Activated CD4-positive, alpha-beta memory T cell treated with anti-CD3 and anti-CD28 coated beads, Interleukin-2, amount 10 ng/mL, durations not matched to agents 7 days and 5 days (primary cell): ENCODE measurements at regions not wholly inside any gene's neighbourhood (a gene's known extent, or its start where the extent isn't known, plus 50 kb on each side); places are given as distances from the start of the nearest gene placed in this dataset.

Experiments
- CTCF ChIA-PET: fragments of 350-600 bp; sonication (Branson Sonifier 250); formaldehyde crosslinking; loops from one replicate; lab custom pipeline; 2021; ENCODE audit warnings: antibody characterized with exemption, inconsistent platforms; lab: Charles Lee
- POLR2A ChIA-PET: fragments of 350-600 bp; sonication (Branson Sonifier 250); formaldehyde crosslinking; loops from one replicate; lab custom pipeline; 2021; ENCODE audit warnings: antibody characterized with exemption; lab: Charles Lee
- DNase-seq: peaks from one replicate; pipeline ENCODE4 v3.0.0-alpha.2; 2020
- H3K27ac Mint-ChIP-seq: one replicate; pipeline ENCODE4 v1.8.0; 2021; ENCODE audit warnings: mild to moderate bottlenecking, mixed read lengths
- H3K27me3 Mint-ChIP-seq: one replicate; pipeline ENCODE4 v1.8.0; 2021; ENCODE audit warnings: mixed read lengths
- H3K36me3 Mint-ChIP-seq: one replicate; pipeline ENCODE4 v1.8.0; 2021; ENCODE audit warnings: low read depth, mixed read lengths
- H3K4me1 Mint-ChIP-seq: one replicate; pipeline ENCODE4 v1.8.0; 2021; ENCODE audit warnings: mixed read lengths
- H3K4me3 Mint-ChIP-seq: one replicate; pipeline ENCODE4 v1.8.0; 2021; ENCODE audit warnings: mild to moderate bottlenecking, mixed read lengths
- H3K9me3 Mint-ChIP-seq: one replicate; pipeline ENCODE4 v1.8.0; 2021; ENCODE audit warnings: mixed read lengths

DNA sequence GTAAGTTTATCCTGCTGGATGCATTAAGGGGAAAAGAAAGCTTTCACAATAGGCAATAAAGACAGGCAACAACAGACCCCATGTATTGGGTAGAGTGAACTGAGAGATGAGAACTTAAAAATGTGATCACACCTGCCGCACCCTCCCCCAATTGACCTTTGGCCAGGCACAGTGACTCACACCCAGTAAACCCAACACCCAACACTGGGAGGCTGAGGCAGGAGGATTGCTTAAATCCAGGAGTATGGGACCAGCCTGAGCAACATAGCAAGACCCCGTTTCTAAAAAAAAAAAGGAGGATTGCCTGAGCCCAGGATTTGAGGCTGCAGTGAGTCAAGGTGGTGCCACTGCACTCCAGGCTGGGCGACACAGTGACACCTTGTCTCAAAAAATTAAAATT is 86.9 kb downstream of the MPP7 start:
- Mint-ChIP-seq H3K36me3 (no peaks in the 10 kb centered on the region), H3K27ac (no peak overlapping the region), H3K9me3 (no peaks in the 10 kb centered on the region), H3K27me3 (no peaks in the 10 kb centered on the region), H3K4me3 (no peak overlapping the region), H3K4me1 (peaks cover 6% of the 10 kb centered on the region)
- CTCF ChIA-PET, result no interaction called here
- POLR2A ChIA-PET, result no interaction called here
- no peak for DNase-seq

DNA sequence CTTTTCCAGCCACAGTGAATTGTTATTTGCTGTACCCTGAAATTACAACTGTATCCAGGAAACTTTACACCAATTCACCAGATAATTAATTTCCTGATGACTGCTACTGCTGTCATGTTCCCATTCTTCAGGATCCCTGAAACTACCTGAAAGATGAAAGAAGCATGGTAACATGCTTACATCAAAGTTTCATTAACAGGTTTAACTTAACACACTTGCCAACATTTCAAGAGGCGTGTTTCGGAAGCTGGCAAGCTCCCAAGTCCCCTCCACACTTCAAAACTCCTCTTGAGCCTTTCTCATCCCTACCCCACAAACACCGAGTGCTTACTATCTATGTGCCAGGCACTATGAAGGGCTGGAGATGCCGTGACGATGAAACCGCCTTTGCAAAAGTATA is 88.6 kb downstream of the MPP7 start:
- Mint-ChIP-seq H3K4me3 (no peak overlapping the region), H3K4me1 (peaks cover 6% of the 10 kb centered on the region), H3K27ac (no peak overlapping the region), H3K27me3 (no peaks in the 10 kb centered on the region), H3K9me3 (no peaks in the 10 kb centered on the region), H3K36me3 (no peaks in the 10 kb centered on the region)
- DNase-seq, result no peak
- ChIA-PET POLR2A (no interaction called here), CTCF (no interaction called here)

DNA sequence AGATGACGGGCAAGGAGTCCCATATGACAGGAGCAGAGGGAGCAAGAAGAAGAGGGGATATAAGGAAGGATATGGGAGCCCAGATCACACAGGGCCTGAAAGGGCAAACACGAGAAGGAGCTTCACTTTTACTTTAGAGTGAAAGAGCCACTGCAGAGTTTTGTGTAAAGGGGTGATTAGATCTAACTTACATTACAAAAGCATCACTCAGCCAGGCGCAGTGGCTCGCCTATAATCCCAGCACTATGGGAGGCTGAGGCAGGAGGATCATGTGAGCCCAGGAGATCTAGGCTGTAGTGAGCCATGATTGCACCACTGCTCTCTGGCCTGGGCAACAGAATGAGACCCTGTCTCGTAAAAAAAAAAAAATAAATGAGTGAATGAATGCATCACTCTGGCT is 91.1 kb downstream of the MPP7 start:
- Mint-ChIP-seq H3K36me3 (no peaks in the 10 kb centered on the region), H3K4me3 (no peak overlapping the region), H3K9me3 (no peaks in the 10 kb centered on the region), H3K27ac (no peak overlapping the region), H3K4me1 (no peaks in the 10 kb centered on the region), H3K27me3 (no peaks in the 10 kb centered on the region)
- ChIA-PET POLR2A (no interaction called here), CTCF (no interaction called here)
- no peak for DNase-seq

DNA sequence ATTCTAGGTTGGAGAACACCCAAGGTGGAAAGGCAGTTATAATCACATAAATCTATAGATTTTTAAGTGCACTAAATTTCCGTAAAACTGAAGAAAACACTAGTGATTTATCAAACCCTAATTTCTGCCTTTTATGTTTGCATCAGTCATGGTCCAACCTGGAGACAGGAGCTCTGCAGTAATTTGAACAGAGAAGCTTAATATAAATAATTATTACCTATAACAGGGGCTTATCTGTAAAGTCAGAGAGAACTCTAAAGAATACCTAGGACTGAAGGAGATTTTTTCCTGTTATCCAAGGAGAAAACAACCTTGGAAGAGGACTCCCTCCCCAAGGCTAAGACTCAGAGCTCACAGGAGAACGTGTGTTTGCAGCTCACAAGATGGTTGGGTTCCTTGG is 95.1 kb downstream of the MPP7 start:
- DNase-seq, result no peak
- no peaks in the 10 kb centered on the region for H3K36me3 Mint-ChIP-seq
- no peaks in the 10 kb centered on the region for H3K4me1 Mint-ChIP-seq
- H3K27ac Mint-ChIP-seq, result no peak overlapping the region
- no peaks in the 10 kb centered on the region for H3K27me3 Mint-ChIP-seq
- H3K4me3 Mint-ChIP-seq, result no peak overlapping the region
- CTCF ChIA-PET, result no interaction called here
- POLR2A ChIA-PET, result no interaction called here
- no peaks in the 10 kb centered on the region for H3K9me3 Mint-ChIP-seq

DNA sequence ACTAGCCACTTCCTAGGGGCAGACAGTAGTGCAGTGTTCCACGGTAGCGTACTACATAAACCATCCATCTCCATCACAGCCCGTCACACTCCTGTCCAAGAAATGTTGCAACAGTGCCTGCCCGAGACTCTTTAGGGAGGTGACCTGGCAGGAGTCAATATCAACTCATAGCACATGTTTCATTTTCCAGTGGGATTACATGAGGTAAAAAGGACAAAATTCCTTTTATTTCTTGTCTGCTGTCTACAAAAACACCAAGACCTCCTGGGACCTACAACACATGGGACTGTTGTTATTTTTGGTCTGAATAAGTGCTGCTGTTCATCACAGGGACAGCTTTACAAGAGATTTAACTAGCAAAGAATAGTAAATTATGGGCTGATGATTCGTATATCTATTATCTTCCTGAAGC is 99.9 kb downstream of the MPP7 start:
- H3K27me3 Mint-ChIP-seq, result no peaks in the 10 kb centered on the region
- no peak overlapping the region for H3K4me3 Mint-ChIP-seq
- H3K4me1 Mint-ChIP-seq, result no peaks in the 10 kb centered on the region
- no peak for DNase-seq
- H3K36me3 Mint-ChIP-seq, result no peaks in the 10 kb centered on the region
- no peak overlapping the region for H3K27ac Mint-ChIP-seq
- CTCF ChIA-PET, result no interaction called here
- POLR2A ChIA-PET, result no interaction called here
- no peaks in the 10 kb centered on the region for H3K9me3 Mint-ChIP-seq

DNA sequence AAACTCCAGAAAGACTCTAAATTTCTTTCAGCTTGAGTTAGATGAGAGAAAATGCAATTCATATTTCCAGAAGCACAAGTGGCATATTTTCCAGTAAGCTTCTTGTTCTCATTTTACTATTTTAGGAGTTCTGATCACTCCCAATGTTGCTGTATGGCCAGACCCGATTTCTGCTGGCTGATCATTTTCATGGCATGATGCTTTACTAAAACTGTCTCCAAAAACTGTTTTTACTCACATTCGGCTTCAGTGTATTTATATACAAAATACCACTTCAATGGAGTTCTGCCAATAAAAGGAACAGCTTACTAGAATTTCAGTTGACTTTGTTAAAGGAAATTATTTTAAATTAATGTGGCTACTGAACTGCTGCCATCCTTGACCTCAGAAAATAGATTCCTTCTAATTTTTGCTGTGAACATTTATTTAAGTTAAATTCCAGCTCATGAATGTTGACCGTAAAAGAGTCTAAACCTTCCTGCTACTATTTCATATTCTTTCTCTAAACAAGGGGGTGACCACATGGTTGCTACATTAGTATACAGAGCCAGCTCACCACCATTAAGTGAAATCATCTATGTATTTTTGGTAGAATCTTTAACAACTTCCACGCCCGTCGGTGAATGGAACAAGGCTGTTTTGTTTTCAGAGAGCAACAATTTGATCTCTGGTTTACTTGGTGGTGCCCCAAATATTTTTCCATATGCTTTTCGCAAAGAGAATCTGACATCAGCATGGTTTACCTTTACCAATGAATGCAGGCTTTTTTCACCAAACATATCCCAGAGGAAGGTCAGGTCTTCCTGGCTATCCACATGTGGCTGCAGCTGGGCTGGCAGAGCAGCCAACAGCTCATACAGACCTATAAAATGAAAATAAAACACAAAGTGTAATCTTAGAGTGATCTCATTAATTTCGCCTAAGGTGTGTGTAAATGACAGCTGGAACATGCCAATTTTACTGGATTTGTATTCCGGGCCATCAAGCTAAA is 101.2 kb downstream of the MPP7 start:
- DNase-seq, result no peak
- CTCF ChIA-PET, result no interaction called here
- Mint-ChIP-seq H3K27ac (no peak overlapping the region), H3K27me3 (no peaks in the 10 kb centered on the region), H3K4me3 (no peak overlapping the region), H3K36me3 (no peaks in the 10 kb centered on the region), H3K9me3 (no peaks in the 10 kb centered on the region), H3K4me1 (no peaks in the 10 kb centered on the region)
- POLR2A ChIA-PET, result no interaction called here

DNA sequence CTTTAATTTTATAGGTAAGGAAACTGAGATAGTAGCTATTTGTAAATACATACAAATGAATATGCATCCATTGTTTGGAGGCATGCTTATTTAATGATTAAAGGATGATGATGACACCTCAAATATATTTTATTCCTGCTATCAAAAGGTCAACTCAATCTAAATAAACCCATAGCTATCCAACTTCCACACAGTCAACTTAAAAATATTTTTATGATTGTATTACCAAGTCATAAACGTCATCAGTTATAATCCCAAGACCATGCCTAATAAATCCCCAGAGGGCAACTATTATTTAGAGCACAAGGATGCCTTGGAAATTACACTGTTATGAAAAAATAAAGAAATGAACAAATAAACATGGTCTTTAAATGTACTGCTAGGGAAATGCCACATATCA is 102.1 kb downstream of the MPP7 start:
- Mint-ChIP-seq H3K27ac (no peak overlapping the region), H3K4me3 (no peak overlapping the region), H3K9me3 (no peaks in the 10 kb centered on the region), H3K27me3 (no peaks in the 10 kb centered on the region), H3K4me1 (no peaks in the 10 kb centered on the region), H3K36me3 (no peaks in the 10 kb centered on the region)
- CTCF ChIA-PET, result interaction anchor here (1.1 kb wide), 1 partner anchor 193 kb away, joined by 3 read pairs; no protein-coding TSS in a partner anchor
- POLR2A ChIA-PET, result no interaction called here
- DNase-seq, result no peak

DNA sequence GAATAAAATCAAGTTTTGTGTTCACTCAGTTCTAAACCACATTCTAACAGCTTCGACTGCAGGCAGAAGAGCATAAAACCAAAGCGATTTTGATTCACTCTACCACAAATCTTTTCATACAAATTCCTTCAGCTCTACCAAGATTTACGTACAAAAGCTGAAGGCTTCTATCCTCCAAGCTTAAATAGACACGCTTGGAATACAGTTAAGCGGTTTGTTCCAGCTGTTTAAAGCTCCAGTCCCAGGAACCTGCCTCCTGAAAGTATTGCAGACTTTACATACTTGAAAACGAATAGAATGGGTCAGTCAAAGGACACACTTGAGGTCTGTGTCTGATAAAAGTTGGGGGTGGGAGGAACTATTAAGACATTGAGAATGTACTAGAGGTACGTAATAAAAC is 102.9 kb downstream of the MPP7 start:
- H3K36me3 Mint-ChIP-seq, result no peaks in the 10 kb centered on the region
- CTCF ChIA-PET, result interaction anchor here (1.1 kb wide), 1 partner anchor 194 kb away, joined by 3 read pairs; no protein-coding TSS in a partner anchor
- H3K27me3 Mint-ChIP-seq, result no peaks in the 10 kb centered on the region
- H3K9me3 Mint-ChIP-seq, result no peaks in the 10 kb centered on the region
- H3K4me1 Mint-ChIP-seq, result no peaks in the 10 kb centered on the region
- no peak overlapping the region for H3K27ac Mint-ChIP-seq
- no peak overlapping the region for H3K4me3 Mint-ChIP-seq
- no peak for DNase-seq
- POLR2A ChIA-PET, result no interaction called here

DNA sequence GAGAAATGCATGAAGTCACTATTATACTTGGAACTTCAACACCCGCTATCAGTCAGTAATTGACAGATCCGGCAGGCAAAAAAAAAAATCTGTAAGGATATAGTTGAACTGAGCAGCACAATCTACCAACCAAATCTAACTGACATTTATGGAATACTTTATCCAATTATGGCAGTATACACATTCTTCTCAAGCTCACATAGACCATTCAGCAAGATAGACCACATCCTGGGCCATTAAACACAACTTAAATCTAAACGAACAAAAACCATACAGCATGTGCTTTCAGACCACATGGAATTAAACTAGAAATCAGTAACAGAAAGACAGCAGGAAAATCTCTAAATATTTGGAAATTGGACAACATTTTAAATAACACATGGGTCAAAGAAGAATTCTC is 112.7 kb downstream of the MPP7 start:
- no peak overlapping the region for H3K27ac Mint-ChIP-seq
- no peaks in the 10 kb centered on the region for H3K9me3 Mint-ChIP-seq
- H3K27me3 Mint-ChIP-seq, result no peaks in the 10 kb centered on the region
- no peaks in the 10 kb centered on the region for H3K36me3 Mint-ChIP-seq
- POLR2A ChIA-PET, result no interaction called here
- DNase-seq, result no peak
- H3K4me1 Mint-ChIP-seq, result no peaks in the 10 kb centered on the region
- H3K4me3 Mint-ChIP-seq, result no peak overlapping the region
- CTCF ChIA-PET, result no interaction called here

DNA sequence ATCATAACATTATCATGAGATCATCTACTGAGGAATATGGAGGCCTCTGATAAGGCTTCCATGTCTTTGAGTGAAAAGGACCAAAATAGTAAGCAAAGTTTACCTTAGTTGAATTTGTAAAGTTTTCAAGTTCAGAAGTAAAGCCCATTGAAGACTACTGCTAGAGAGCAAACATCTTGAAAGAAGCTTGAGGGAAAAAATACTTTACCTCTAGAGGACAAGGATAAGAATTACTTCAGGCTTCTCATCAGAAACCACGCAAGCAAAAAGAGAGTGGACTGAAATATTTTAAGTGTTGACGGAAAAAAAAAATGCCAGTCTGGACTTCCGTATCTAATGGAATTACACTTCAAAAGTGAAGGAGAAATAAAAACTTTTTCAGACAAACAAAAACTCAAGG is 114.3 kb downstream of the MPP7 start:
- H3K4me3 Mint-ChIP-seq, result no peak overlapping the region
- H3K9me3 Mint-ChIP-seq, result no peaks in the 10 kb centered on the region
- H3K36me3 Mint-ChIP-seq, result no peaks in the 10 kb centered on the region
- no peak overlapping the region for H3K27ac Mint-ChIP-seq
- CTCF ChIA-PET, result interaction anchor here (0.7 kb wide), 1 partner anchor 139 kb away, joined by 3 read pairs; no protein-coding TSS in a partner anchor
- no peak for DNase-seq
- no peaks in the 10 kb centered on the region for H3K27me3 Mint-ChIP-seq
- POLR2A ChIA-PET, result no interaction called here
- no peaks in the 10 kb centered on the region for H3K4me1 Mint-ChIP-seq

DNA sequence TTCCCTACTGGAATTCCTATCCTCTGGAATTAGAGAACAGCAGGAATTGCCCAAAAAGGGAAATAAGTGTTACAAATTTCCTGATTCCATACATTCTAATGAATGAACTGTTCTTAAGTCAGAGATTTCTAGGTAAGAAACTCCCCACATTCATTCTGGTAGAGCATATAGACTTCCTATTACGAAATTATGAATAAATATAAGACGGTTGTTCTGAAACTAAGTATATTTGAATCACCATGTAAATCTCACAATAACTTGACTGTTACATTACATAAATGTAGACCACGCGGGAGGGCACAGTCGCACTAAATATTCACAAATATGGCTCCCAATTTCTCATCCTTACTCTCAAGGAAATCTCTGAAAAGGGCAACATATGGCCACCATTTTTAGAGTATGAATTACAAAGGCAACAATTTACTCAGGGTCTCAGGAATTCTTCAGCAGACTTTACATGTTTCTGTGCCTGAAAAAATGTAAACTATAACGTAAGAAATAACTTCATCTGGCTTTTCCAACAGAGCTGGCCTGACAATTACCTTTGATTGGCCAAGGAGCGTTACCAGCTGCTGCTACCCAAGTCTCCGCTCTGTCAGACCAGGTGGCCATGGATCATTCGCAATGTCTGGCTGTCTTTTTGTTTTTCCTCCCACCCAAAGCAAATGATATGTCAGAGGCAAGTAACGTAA is 115.8 kb downstream of the MPP7 start:
- no peak overlapping the region for H3K4me3 Mint-ChIP-seq
- H3K4me1 Mint-ChIP-seq, result no peaks in the 10 kb centered on the region
- no peaks in the 10 kb centered on the region for H3K9me3 Mint-ChIP-seq
- no peaks in the 10 kb centered on the region for H3K27me3 Mint-ChIP-seq
- DNase-seq, result no peak
- no peak overlapping the region for H3K27ac Mint-ChIP-seq
- CTCF ChIA-PET, result no interaction called here
- H3K36me3 Mint-ChIP-seq, result no peaks in the 10 kb centered on the region
- POLR2A ChIA-PET, result no interaction called here

DNA sequence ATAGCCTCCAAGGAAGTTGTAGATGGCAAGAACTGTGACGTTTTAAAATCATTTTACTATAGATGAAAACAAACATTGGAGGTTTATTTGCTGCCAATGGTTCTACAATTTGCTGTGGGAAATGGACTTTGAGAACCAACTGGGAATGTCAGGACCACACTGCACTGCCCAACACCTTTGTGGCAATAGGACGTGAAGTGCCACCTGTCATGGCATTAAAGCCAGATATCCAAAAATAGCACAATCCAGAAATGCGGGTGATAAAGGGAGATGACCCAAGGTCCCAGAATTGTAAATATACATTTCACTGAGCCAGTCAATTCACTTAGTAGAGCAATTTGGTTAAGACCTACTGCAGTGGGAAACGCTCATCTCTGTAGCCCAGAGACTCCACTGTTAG is 116.4 kb downstream of the MPP7 start:
- CTCF ChIA-PET, result no interaction called here
- no peak for DNase-seq
- no peaks in the 10 kb centered on the region for H3K4me1 Mint-ChIP-seq
- POLR2A ChIA-PET, result no interaction called here
- no peaks in the 10 kb centered on the region for H3K36me3 Mint-ChIP-seq
- no peaks in the 10 kb centered on the region for H3K27me3 Mint-ChIP-seq
- H3K27ac Mint-ChIP-seq, result no peak overlapping the region
- no peaks in the 10 kb centered on the region for H3K9me3 Mint-ChIP-seq
- H3K4me3 Mint-ChIP-seq, result no peak overlapping the region

DNA sequence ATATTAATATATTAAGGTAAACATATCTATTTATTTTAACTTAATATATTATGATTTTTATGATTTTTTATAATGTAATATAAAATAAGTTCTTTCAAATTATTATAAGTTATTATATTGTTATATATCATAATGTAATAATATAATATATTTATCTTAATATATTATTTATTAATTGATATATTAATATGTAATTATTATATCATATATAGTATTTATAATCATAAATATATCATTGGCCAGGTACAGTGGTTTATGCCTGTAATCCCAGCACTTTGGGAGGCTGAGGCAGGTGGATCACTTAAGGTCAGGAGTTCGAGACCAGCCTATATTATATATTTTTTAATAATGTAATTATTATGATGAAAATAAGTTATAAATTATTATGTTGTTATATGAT is 118.1 kb downstream of the MPP7 start:
- H3K36me3 Mint-ChIP-seq, result no peaks in the 10 kb centered on the region
- CTCF ChIA-PET, result no interaction called here
- no peaks in the 10 kb centered on the region for H3K9me3 Mint-ChIP-seq
- POLR2A ChIA-PET, result no interaction called here
- H3K4me3 Mint-ChIP-seq, result no peak overlapping the region
- H3K27ac Mint-ChIP-seq, result no peak overlapping the region
- no peak for DNase-seq
- no peaks in the 10 kb centered on the region for H3K4me1 Mint-ChIP-seq
- no peaks in the 10 kb centered on the region for H3K27me3 Mint-ChIP-seq
